Spleen (tissue), 11 donors: ENCODE measurements at regions not wholly inside any gene's neighbourhood (a gene's known extent, or its start where the extent isn't known, plus 50 kb on each side); places are given as distances from the start of the nearest gene placed in this dataset.

ENCODE experiments used
- DNase-seq: peaks from one replicate; pipeline ENCODE4 v3.0.0-alpha.2; 2020
- H3K27ac ChIP-seq, 8 donors: fragments of 200-600 bp; sonication (generic) in 7 of 8; 1 replicate in 4 of 8; 2 replicates in 4 of 8; pipeline versions ENCODE4 v1.5.0 to v1.8.0; 2016 to 2021; ENCODE audit warnings: inconsistent platforms in 4 of 8, mild to moderate bottlenecking in 4 of 8, moderate library complexity in 1 of 8
- H3K27me3 ChIP-seq, 7 donors: fragments of 200-600 bp; sonication (generic) in 6 of 7; replicated peaks in 1 of 7; 1 replicate in 4 of 7; 2 replicates in 3 of 7; pipeline versions ENCODE4 v1.5.0 to v1.8.0; 2016 to 2021; ENCODE audit warnings: inconsistent platforms in 3 of 7, mild to moderate bottlenecking in 1 of 7
- H3K36me3 ChIP-seq, 6 donors: fragments of 200-600 bp; sonication (generic) in 5 of 6; 1 replicate in 4 of 6; 2 replicates in 2 of 6; pipeline versions ENCODE4 v1.5.0 to v1.8.0; 2016 to 2021; ENCODE audit warnings: inconsistent platforms in 2 of 6
- H3K4me1 ChIP-seq, 6 donors: fragments of 200-600 bp; sonication (generic) in 5 of 6; 1 replicate in 3 of 6; 2 replicates in 3 of 6; pipeline versions ENCODE4 v1.5.0 to v1.8.0; 2016 to 2021; ENCODE audit warnings: inconsistent platforms in 3 of 6
- H3K4me3 ChIP-seq, 8 donors: fragments of 200-600 bp; sonication (generic) in 7 of 8; 1 replicate in 4 of 8; 2 replicates in 4 of 8; pipeline versions ENCODE4 v1.5.0 to v1.8.0; 2016 to 2021; ENCODE audit warnings: inconsistent platforms in 4 of 8, mild to moderate bottlenecking in 4 of 8, moderate library complexity in 2 of 8
- H3K9me3 ChIP-seq, 8 donors: fragments of 200-600 bp; sonication (generic) in 7 of 8; 1 replicate in 4 of 8; 2 replicates in 4 of 8; pipeline versions ENCODE4 v1.5.0 to v1.8.0; 2016 to 2021; ENCODE audit warnings: inconsistent platforms in 4 of 8
- CTCF ChIP-seq, 11 experiments: fragments of 200-600 bp in 7 of 11; fragments of 450-650 bp in 4 of 11; sonication (generic) in 4 of 11; IDR thresholded peaks in 8 of 11; conservative IDR thresholded peaks in 3 of 11; 1 replicate in 7 of 11; 2 replicates in 4 of 11; pipeline versions ENCODE4 v1.4.0 to v1.8.0; 2016 to 2021; ENCODE audit warnings: antibody characterized with exemption in 11 of 11, inconsistent platforms in 4 of 11, mild to moderate bottlenecking in 1 of 11
- POLR2A ChIP-seq, 3 donors: fragments of 450-650 bp; IDR thresholded peaks; one replicate each; pipeline ENCODE4 v1.5.1; 2017; ENCODE audit warnings: antibody characterized with exemption in 3 of 3, mild to moderate bottlenecking in 1 of 3
- POLR2AphosphoS5 ChIP-seq, 3 donors: sonication (generic); formaldehyde crosslinking; IDR thresholded peaks; one replicate each; pipeline ENCODE4 v1.5.1; 2017; ENCODE audit warnings: antibody characterized with exemption in 3 of 3
- WGBS, 5 donors: extraction: QIAGEN DNeasy Blood & Tissue Kit in 3 of 5; methylation state at CpG; one replicate each; pipeline versions ENCODE4 v1.1.5 to v1.1.7; 2013 to 2018; 5-methylcytosine and 5-hydroxymethylcytosine counted together
- intact Hi-C: fragments of 100-400 bp; cut with DNase I; formaldehyde crosslinking; loops from one replicate; pipeline ENCODE4 v1.15.0; 2023; ENCODE audit warnings: low total_unique reads
- donor health status: healthy with polysubstance abuse.
- donor health status: DM: no; HTN: no; CAD: no; lungs with moderate emphysema.
- donor health status: DM: no; HTN: no; CAD: no.
- donor health status: Bipolar disorder and iron deficiency.
- donor health status: healthy.
- donor health status: DM: no; HTN: no; CAD: no.
- donor health status: DM: yes; HTN: yes; CAD: no.

- intact Hi-C loops = no loop called here
- Histone ChIP-seq H3K36me3 (no peaks in the 10 kb centered on the region), H3K4me1 (no peaks in the 10 kb centered on the region), H3K4me3 (no peak overlapping the region), H3K27me3 (peaks cover 0 to 19% (median 0%) of the 10 kb centered on the region in 7 donors), H3K27ac (no peak overlapping the region), H3K9me3 (no peaks in the 10 kb centered on the region)
- DNase-seq = no peak
- no peak for TF ChIP-seq CTCF (IDR thresholded peaks at IDR 0.05 in 8 of 11, conservative IDR thresholded peaks at IDR 0.05 in 3 of 11)
- no peak for TF ChIP-seq POLR2AphosphoS5 (IDR thresholded peaks at IDR 0.05)
- no peak for TF ChIP-seq POLR2A (IDR thresholded peaks at IDR 0.05)
- WGBS, 5 donors = 89 to 96% (median 92%) methylated on average over 8 of the region's 8 CpGs
Measured at GRCh38 chr12:13887779-13888388, 93.5 kb downstream of the GRIN2B start.

DNA sequence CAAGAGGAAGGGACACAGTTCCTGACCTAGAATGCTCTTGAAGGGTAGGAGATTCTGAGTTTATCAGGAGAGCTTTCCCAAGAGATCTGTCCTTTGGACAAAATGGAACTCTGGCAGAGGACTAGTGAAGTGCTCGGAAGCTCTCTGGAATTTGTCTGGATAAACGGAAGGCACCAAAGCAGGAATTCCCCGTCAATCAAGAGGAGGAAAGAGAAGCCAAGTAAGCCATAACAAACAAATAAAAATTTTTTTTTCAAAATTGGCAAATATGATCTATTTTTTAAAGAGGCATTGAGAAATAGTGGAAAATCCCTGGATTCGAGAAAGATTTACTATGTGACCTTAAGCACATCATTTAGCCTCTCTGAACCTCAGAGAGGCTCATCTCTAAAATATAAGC is 99.2 kb downstream of the GRIN2B start:
- 47 to 69% (median 64%) methylated on average over 4 of the region's 4 CpGs for WGBS, 5 donors
- Histone ChIP-seq H3K4me1 (no peaks in the 10 kb centered on the region), H3K27me3 (peaks cover 0 to 8% (median 0%) of the 10 kb centered on the region in 7 donors), H3K4me3 (no peak overlapping the region), H3K27ac (no peak overlapping the region), H3K36me3 (no peaks in the 10 kb centered on the region), H3K9me3 (no peaks in the 10 kb centered on the region)
- TF ChIP-seq POLR2AphosphoS5 (IDR thresholded peaks at IDR 0.05) (no peak), CTCF (IDR thresholded peaks at IDR 0.05 in 8 of 11, conservative IDR thresholded peaks at IDR 0.05 in 3 of 11) (no peak), POLR2A (IDR thresholded peaks at IDR 0.05) (no peak)
- no peak for DNase-seq
- intact Hi-C loops = no loop called here

DNA sequence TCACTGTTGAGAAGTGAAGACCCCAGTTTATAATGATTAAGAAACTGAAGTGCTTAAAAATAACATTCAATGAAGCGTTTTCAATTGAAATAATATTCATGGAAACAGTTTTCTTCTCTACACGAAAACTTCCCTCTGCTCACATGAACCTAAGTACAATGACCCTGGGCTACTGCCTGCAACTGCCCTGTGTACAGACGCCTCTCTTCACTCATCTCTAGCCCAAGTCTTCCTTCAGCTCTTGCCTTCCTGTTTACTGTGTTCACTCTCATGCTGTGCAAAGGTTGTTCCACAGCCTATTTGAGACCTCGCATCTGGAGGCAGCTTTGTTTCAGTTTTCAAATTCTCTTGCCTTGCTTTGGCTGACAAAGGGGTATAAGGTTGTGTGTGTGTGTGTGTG is 100.8 kb downstream of the GRIN2B start:
- H3K36me3 ChIP-seq = no peaks in the 10 kb centered on the region
- TF ChIP-seq POLR2AphosphoS5 (IDR thresholded peaks at IDR 0.05) = no peak
- TF ChIP-seq CTCF (IDR thresholded peaks at IDR 0.05 in 8 of 11, conservative IDR thresholded peaks at IDR 0.05 in 3 of 11) = no peak
- TF ChIP-seq POLR2A (IDR thresholded peaks at IDR 0.05) = no peak
- no peaks in the 10 kb centered on the region for H3K27me3 ChIP-seq
- H3K27ac ChIP-seq = no peak overlapping the region
- intact Hi-C loops = no loop called here
- H3K9me3 ChIP-seq = no peaks in the 10 kb centered on the region
- no peaks in the 10 kb centered on the region for H3K4me1 ChIP-seq
- H3K4me3 ChIP-seq = no peak overlapping the region
- 62 to 73% (median 72%) methylated on average over 4 of the region's 4 CpGs for WGBS, 5 donors
- no peak for DNase-seq

GRCh38 chr12:13875744-13876143 is 105.7 kb downstream of the GRIN2B start:
- H3K27me3 ChIP-seq = no peaks in the 10 kb centered on the region
- WGBS, 5 donors = 80 to 94% (median 84%) methylated on average over 4 of the region's 4 CpGs
- H3K4me3 ChIP-seq = no peak overlapping the region
- no peak for TF ChIP-seq CTCF (IDR thresholded peaks at IDR 0.05 in 8 of 11, conservative IDR thresholded peaks at IDR 0.05 in 3 of 11)
- TF ChIP-seq POLR2AphosphoS5 (IDR thresholded peaks at IDR 0.05) = no peak
- TF ChIP-seq POLR2A (IDR thresholded peaks at IDR 0.05) = no peak
- no peak for DNase-seq
- no peaks in the 10 kb centered on the region for H3K36me3 ChIP-seq
- intact Hi-C loops = no loop called here
- no peaks in the 10 kb centered on the region for H3K9me3 ChIP-seq
- H3K27ac ChIP-seq = no peak overlapping the region
- no peaks in the 10 kb centered on the region for H3K4me1 ChIP-seq
